ENCODE measurements at regions not wholly inside any gene's neighbourhood (a gene's known extent, or its start where the extent isn't known, plus 50 kb on each side); places are given as distances from the start of the nearest gene placed in this dataset.

- Mint-ChIP-seq H3K4me3 (no peak overlapping the region), H3K27me3 (peaks cover 7% of the 10 kb centered on the region), H3K9me3 (no peaks in the 10 kb centered on the region), H3K4me1 (no peaks in the 10 kb centered on the region), H3K36me3 (ENCODE audit: low read depth) (no peaks in the 10 kb centered on the region), H3K27ac (no peak overlapping the region)
- POLR2A ChIA-PET = no interaction called here
- CTCF ChIA-PET = no interaction called here
- no peak for DNase-seq
- intact Hi-C loops (cut with micrococcal nuclease) = no loop called here
- TF ChIP-seq CTCF (IDR thresholded peaks at IDR 0.05) = no peak
- no peak for ATAC-seq (ENCODE audit: low read depth)
Observed at GRCh38 chr15:79522656-79523055, 90.5 kb downstream of the MINAR1 start.

GRCh38 chr15:79523266-79523665, 91.1 kb downstream of the MINAR1 start:
- TF ChIP-seq CTCF (IDR thresholded peaks at IDR 0.05) = no peak
- Mint-ChIP-seq H3K9me3 (no peaks in the 10 kb centered on the region), H3K27ac (no peak overlapping the region), H3K27me3 (peaks cover 7% of the 10 kb centered on the region), H3K4me3 (no peak overlapping the region), H3K4me1 (no peaks in the 10 kb centered on the region), H3K36me3 (ENCODE audit: low read depth) (no peaks in the 10 kb centered on the region)
- ChIA-PET POLR2A (no interaction called here), CTCF (no interaction called here)
- ATAC-seq (ENCODE audit: low read depth) (no peak), DNase-seq (no peak)
- intact Hi-C loops (cut with micrococcal nuclease) = no loop called here

- ATAC-seq (ENCODE audit: low read depth) (no peak), DNase-seq (no peak)
- H3K36me3 Mint-ChIP-seq (ENCODE audit: low read depth) = no peaks in the 10 kb centered on the region
- peaks cover 8% of the 10 kb centered on the region for H3K27me3 Mint-ChIP-seq
- no peaks in the 10 kb centered on the region for H3K9me3 Mint-ChIP-seq
- H3K4me1 Mint-ChIP-seq = no peaks in the 10 kb centered on the region
- POLR2A ChIA-PET = no interaction called here
- no peak overlapping the region for H3K27ac Mint-ChIP-seq
- TF ChIP-seq CTCF (IDR thresholded peaks at IDR 0.05) = no peak
- CTCF ChIA-PET = no interaction called here
- H3K4me3 Mint-ChIP-seq = no peak overlapping the region
- intact Hi-C loops (cut with micrococcal nuclease) = no loop called here
Observed at GRCh38 chr15:79524531-79524930, 92.4 kb downstream of the MINAR1 start.

GRCh38 chr15:79526376-79526775, 94.2 kb downstream of the MINAR1 start:
- no peak for TF ChIP-seq CTCF (IDR thresholded peaks at IDR 0.05)
- intact Hi-C loops (cut with micrococcal nuclease) = no loop called here
- Mint-ChIP-seq H3K4me1 (no peaks in the 10 kb centered on the region), H3K27ac (no peak overlapping the region), H3K9me3 (no peaks in the 10 kb centered on the region), H3K36me3 (ENCODE audit: low read depth) (no peaks in the 10 kb centered on the region), H3K27me3 (peaks cover 12% of the 10 kb centered on the region), H3K4me3 (no peak overlapping the region)
- no peak for DNase-seq
- POLR2A ChIA-PET = no interaction called here
- CTCF ChIA-PET = no interaction called here
- ATAC-seq (ENCODE audit: low read depth) = no peak

- H3K36me3 Mint-ChIP-seq (ENCODE audit: low read depth) = no peaks in the 10 kb centered on the region
- TF ChIP-seq CTCF (IDR thresholded peaks at IDR 0.05) = no peak
- intact Hi-C loops (cut with micrococcal nuclease) = no loop called here
Observed at GRCh38 chr15:79527821-79528220, 95.7 kb downstream of the MINAR1 start.

More at GRCh38 chr15:79527821-79528220, 95.7 kb downstream of the MINAR1 start:
- CTCF ChIA-PET = no interaction called here
- POLR2A ChIA-PET = no interaction called here
- DNase-seq = no peak
- Mint-ChIP-seq H3K9me3 (no peaks in the 10 kb centered on the region), H3K4me3 (no peak overlapping the region), H3K4me1 (no peaks in the 10 kb centered on the region), H3K27me3 (peaks cover 12% of the 10 kb centered on the region), H3K27ac (no peak overlapping the region)
- no peak for ATAC-seq (ENCODE audit: low read depth)
